ENCODE measurements at regions not wholly inside any gene's neighbourhood (a gene's known extent, or its start where the extent isn't known, plus 50 kb on each side); places are given as distances from the start of the nearest gene placed in this dataset.

DNA sequence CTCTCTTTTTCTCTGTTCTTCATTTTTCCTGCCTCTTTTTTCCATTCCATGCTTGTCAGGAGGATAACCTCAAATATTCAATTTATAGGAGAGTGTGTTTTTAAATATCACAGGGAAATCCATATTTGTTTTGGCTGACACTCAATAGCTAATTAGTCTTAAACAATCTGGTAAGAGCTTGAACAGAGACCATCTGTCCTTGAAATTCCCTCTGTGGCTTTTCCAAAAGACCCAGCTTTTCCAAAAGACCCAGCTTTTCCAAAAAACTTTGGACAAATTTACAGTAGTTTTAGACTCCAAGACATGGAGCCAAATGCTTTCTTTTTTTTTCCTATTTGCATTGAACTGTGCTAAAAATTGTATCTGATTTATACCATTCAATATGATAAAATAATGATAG, 127.4 kb upstream of the FAM83B start:
- no peak for DNase-seq

DNA sequence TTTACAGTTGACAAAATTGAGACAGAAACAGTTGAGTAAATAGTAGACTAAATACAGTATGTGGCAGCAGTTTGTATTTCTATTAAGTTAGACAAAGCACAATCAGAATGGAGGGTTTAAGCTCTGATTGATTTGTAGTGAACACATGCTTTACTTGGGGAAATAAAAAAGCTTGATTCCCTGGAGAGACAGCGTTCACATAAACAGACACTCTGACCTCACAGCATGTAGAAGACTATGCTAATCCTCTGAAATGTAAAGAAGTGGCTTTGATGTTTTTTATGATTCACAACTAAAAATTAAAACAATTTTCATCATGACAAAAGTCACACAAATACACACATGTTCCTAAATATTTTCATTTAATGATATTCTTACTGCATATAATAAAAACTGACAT, 126.9 kb upstream of the FAM83B start:
- DNase-seq, result no peak

DNA sequence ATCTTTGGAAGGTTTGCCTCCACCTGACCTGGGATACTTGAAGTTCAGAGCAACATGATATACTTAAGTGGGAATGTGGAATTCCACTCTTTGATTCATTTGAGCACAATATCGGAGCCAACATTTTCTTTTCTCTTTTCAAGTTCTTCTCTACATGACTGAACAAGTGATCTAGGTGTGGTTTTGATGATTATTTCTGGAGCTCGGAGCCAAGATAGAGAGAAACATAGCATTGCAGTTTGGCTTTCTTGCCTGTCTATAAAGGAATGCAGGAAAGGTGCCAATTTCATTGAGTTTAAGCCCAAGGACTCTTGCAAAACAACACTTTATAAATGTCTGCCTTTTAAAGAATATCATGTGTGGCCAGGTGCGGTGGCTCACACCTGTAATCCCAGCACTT, 124.2 kb upstream of the FAM83B start:
- DNase-seq, result no peak

DNA sequence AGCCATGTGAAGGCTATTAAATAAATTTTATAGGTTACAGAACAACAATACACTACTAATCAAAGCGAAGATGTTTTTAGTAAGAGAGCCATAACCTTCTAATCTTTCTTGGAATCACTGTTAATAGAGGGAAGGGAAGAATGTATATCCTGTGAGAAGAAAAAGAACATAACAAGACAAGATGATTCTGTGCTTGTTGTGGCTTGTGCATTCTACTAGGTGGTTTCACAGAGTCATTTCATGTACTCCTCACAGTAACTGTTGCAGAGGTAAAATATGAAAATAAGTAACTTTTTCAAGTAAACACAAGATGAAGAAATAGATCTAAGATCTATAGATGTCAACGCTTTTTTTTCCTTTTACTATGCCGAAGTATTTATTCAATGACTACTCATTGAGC, 116.9 kb upstream of the FAM83B start:
- DNase-seq, result no peak

DNA sequence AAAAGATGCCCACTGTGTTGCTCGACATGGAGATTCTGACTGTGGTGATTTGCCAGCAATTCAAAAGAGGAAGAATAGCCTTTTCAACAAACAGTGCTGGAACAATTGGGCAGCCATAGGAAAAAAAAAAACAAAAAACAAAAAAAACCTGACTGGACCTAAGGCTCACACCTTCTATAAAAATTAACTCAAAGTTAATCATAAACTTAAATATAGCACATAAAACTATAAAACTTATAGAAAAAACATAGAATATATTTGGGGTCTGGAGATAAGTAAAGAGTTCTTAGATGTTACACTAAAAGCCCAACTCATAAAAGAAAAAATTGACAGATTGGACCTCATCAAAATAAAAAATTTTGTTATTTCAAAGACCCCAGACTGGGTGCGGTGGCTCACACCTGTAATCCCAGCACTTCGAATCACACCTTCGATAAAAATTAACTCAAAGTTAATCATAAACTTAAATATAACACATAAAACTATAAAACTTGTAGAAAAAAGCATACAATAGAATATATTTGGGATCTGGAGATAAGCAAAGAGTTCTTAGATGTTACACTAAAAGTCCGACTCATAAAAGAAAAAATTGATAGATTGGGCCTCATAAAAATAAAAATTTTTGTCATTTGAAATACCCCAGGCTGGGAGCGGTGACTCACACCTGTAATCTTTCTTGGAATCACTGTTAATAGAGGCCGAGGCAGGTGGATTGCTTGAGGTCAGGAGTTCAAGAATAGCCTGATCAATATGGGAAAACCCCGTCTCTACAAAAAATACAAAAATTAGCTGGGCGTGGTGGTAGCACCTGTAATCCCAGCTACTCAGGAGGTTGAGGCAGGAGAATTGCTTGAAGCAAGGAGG, 115.6 kb upstream of the FAM83B start:
- DNase-seq, result no peak

DNA sequence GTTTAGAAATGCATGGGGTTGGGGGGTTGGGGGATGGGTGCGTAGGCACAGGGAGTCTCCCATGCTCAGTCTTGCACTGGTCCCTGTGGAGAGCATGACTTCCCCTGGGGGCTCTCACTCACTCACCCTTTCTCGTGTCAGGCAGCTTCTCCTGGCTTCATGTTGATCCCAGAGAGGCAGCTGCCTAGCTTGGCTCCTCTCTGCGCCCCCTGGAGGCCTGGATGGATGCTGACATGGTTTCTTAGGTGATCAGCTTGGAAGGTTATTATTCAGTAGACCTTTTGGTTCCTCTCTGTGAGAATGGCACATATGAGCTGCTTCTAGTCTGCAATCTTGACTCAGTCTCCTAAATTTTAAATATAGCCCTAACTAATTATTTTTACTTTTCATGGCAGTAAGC, 109.3 kb upstream of the FAM83B start:
- DNase-seq, result no peak

DNA sequence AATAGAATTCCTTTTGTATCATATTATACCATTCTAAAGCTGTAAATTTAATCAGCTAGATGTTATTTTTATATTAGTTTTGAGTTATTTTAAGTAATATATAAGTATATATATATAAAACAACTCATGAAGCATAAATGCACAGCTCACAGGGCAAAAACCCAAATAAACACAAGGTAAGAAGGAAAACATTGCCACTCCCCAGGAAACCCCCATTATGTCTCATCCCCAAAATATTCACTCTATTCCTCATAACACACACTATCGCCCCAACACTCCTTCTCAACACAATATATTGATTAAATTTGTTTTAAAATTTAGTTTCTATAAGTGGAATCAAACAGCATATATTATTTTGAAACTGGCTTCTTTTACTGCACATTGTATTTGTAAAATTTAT, 98.6 kb upstream of the FAM83B start:
- no peak for DNase-seq

DNA sequence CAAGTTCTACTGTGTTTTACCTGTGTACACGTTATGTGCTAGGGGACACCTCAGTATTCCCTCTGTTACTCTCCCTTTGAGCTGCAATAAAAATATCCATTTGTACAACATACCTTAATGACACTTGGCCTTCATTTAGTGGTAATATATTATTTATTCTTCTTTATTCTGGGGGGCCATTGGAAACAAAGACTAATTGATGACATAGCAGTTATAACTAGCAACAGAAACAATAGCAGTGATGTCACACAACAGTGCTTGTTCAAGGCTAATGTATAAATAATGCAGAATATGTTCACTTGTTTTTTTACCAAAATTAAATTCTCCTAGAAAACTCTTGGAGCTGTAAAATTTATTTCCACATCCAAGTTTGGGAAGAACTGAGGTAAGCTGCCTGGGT, 92.2 kb upstream of the FAM83B start:
- DNase-seq, result no peak

DNA sequence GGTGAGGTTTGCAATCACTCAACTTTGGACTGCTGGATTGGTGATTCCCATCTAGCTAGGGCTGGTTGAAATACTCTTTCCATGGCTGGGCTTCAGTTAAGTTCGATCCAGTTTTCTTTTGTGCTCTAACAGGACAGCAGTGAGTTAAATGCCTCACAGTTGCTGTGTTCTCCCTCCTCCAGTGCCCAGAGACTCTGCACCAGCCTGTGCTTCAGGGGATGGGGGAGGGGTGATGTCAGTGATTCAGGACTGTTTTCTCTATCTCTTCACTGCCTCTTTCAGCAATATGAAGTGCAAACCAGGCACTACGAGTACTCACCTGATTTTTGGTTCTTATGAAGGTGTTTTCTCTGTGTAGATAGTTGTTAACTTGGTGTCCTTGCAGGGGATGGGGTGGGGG, 88.2 kb upstream of the FAM83B start:
- no peak for DNase-seq

DNA sequence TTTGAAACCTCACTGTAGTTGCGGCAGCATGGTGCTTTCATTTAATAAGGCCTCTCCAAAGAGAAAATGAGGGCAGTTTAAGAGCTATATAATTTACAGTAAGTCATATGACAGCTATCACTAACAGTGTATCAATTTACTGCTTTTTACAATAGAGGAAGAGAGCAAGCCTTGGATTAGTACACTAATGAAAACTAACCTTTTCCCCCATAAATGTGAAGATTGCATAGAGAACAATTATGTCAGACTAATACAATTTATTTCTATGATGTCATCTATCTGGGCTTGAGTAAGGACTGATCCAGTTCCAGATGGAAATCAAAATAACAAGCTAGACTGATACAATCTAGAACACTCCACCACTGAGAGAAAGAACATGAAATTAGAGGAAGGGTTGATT, 78.1 kb upstream of the FAM83B start:
- DNase-seq, result no peak

DNA sequence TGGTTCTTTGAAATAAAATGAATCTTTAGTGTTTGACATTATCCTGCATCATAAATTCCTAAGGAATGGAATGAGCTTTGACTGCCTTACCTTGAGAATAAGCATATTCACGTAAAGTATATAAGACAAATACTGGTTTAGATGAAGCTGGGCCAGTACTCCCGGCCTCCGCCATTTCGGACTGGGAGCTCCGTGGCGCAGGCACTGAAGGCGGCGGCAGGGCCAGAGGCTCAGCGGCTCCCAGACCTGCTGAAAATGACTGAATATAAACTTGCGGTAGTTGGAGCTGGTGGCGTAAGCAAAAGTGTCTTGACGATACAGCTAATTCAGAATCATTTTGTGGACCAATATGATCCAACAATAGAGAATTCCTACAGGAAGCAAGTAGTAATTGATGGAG, 76.2 kb upstream of the FAM83B start:
- DNase-seq, result no peak

DNA sequence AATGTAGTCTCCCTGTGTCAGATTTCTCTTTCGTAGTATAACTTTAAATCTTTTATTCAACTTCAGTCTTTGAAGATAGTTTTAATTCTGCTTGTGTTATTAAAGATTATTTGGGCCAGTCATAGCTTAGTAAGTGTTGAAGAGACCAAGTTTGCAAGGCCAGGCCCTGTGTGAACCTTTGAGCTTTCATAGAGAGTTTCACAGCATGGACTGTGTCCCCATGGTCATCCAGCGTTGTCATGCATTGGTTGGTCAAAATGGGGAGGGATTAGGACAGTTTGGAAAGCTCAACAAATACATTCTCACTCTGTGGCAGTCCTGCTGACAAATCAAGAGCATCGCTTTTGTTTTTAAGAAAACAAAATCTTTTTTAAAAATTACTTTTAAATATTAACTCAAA, 74.6 kb upstream of the FAM83B start:
- no peak for DNase-seq

DNA sequence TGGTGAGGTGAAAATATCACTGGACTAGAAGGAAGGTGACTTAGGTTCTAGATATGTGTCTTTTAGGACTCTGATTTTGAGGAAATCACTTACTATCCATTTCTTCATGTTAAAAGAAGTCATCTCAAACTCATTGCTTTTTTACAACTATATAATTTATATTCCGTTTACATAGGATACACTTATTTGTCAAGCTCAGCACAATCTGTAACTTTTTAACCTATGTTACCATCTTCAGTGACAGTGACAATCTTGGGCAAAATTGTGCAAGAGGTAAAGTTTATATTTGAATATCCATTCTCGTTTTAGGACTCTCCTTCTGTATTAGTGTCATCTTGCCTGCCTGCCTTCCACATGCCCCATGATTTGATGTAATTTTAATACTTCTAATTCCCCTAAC, 74.0 kb upstream of the FAM83B start:
- DNase-seq, result no peak

DNA sequence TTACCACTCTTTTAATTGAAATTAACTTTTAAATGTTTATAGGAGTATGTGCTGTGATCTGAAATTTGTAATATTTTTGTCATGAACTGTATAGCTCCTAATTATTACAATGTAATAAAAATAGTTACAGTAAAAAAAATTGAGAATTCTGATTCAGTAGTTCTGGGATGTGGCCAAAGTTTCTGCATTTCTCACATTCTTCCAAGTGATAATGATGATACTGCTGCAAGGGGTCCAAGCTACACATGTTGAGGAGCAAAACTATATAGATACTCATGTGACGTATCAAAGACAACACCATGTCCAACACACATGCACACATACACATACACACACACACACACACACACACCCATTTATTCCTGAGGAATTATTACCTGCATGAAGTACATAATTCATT, 71.0 kb upstream of the FAM83B start:
- DNase-seq, result no peak

DNA sequence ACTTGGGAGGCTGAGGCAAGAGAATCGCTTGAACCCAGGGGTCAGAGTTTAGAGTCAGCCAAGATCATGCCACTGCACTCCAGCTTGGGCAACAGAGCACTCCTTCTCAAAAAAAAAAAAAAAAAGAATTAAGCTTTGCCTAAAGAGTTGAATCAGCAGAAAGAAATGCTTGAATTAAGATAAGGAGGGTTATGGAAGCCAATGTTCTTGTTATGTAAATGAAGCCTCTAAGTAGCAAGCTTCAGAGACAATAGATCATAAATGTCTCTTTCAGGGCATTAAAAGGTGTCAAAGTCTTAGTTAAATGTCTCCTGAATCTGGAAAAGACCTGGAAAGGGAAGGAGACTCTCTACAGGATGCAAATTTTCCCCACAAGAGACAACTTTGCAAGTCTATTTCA, 69.7 kb upstream of the FAM83B start:
- DNase-seq, result no peak

DNA sequence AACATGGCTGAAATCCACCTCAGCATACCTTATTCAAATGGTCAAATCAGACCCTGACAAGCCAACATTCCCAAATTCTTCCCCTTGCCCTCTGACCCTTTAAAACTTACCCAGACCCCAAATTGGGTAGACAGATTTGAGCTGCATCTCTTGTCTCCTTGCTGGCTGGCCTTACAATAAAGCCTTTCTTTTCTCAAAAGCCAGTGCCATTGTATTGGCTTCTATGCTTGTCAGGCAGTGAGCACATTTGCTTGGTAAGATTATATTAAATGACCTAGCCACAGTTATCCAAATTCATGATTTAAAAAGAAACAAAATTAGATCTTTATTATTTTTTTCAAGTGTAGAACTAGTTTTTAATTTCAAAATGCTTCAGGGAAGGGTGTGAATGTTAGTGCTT, 67.8 kb upstream of the FAM83B start:
- no peak for DNase-seq

DNA sequence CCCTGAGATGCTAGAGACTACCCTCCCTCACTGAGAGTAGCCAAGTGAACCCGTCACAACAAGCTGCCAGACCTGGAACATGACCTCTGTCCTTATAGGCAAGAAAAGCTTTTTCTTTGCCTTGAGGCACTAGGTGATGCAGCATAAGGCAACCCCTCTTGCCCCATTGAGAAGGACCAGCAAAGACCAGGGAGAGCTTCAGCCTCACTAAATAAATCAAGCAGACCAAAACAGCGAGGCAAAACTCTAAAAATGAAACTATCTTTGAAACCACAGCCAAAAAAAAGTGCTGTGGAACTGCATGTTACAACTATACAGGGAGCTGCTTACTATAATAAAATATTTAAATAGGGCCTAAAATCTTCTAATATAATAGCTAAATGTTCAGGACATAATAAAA, 62.6 kb upstream of the FAM83B start:
- DNase-seq, result no peak

DNA sequence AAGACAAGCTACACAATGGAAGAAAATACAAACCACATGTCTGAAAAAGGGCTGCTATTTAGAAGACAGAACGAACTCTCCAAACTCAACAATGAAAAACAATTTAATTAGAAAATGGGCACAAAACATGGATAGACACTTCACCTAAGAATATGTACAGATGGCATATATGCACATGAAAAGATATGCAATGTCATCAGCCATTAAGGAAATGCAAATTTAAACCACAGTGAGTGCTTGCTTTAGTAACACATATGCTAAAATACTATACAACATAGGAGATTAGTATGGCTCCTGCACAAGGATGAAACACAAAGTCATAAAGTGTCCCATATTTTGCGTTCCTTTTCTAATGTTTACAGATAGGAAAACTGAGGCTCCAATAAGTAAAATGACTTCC, 60.4 kb upstream of the FAM83B start:
- DNase-seq, result no peak

DNA sequence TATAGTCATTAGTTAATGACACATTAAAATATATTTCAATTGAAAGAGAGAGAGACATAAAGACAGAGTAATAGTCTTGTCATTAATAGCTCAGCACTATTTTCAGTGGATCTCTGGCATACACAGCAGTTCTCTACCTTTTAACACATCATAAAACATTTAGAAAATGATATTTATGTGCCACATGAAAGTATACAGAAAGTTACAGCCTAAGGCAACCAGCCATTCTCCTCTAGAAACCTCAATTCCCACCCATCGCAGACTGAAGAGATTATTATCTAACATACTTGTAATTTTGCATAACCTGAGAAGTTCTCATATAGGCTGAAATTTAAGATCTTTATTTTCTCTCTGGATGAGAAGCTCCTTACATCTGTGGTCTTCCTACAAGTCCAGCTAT, 58.7 kb upstream of the FAM83B start:
- DNase-seq, result no peak
